HEK293T (cell line): ENCODE measurements at regions not wholly inside any gene's neighbourhood (a gene's known extent, or its start where the extent isn't known, plus 50 kb on each side); places are given as distances from the start of the nearest gene placed in this dataset.
A peak's percentile ranks its signal among the peaks of the same experiment; 100 is the strongest.

Experiments used
- CTCF ChIA-PET: fragments of 350-600 bp; formaldehyde crosslinking; extraction: SDS; loops from one replicate; lab custom pipeline; 2021; ENCODE audit warnings: antibody characterized with exemption, inconsistent platforms; lab: Yijun Ruan, JAX
- POLR2A ChIA-PET: fragments of 350-600 bp; formaldehyde crosslinking; extraction: SDS; loops from one replicate; lab custom pipeline; 2020; ENCODE audit warnings: antibody characterized with exemption, inconsistent platforms; lab: Yijun Ruan, JAX
- DNase-seq: peaks from one replicate; pipeline ENCODE4 v3.0.0; 2012; ENCODE audit warnings: mixed read lengths; ENCODE audit errors: extremely low spot score
- ARNT ChIP-seq: fragments of 450-650 bp; IDR thresholded peaks from 2 replicates; pipeline ENCODE4 v1.6.1; 2017; ENCODE audit warnings: mild to moderate bottlenecking
- BHLHE40 ChIP-seq: fragments of 450-650 bp; IDR thresholded peaks from 2 replicates; pipeline ENCODE4 v1.6.1; 2016; ENCODE audit warnings: mild to moderate bottlenecking, moderate library complexity, borderline replicate concordance
- CTBP1 ChIP-seq: fragments of 450-650 bp; IDR thresholded peaks from 2 replicates; pipeline ENCODE4 v1.6.1; 2016; ENCODE audit warnings: borderline replicate concordance
- ELF4 ChIP-seq: fragments of 450-650 bp; IDR thresholded peaks from 2 replicates; pipeline ENCODE4 v1.6.1; 2017; ENCODE audit warnings: antibody characterized with exemption
- FOXA1 ChIP-seq: fragments of 450-650 bp; IDR thresholded peaks from 2 replicates; pipeline ENCODE4 v1.6.1; 2016; ENCODE audit warnings: mild to moderate bottlenecking
- FOXK2 ChIP-seq: fragments of 450-650 bp; IDR thresholded peaks from 2 replicates; pipeline ENCODE4 v1.6.1; 2016; ENCODE audit warnings: mild to moderate bottlenecking
- FOXM1 ChIP-seq: fragments of 450-650 bp; IDR thresholded peaks from 2 replicates; pipeline ENCODE4 v1.6.1; 2017; ENCODE audit warnings: mild to moderate bottlenecking, borderline replicate concordance
- HDGF ChIP-seq: fragments of 450-650 bp; IDR thresholded peaks from 2 replicates; pipeline ENCODE4 v1.6.1; 2017; ENCODE audit warnings: antibody characterized with exemption, borderline replicate concordance
- L3MBTL2 ChIP-seq: fragments of 450-650 bp; conservative IDR thresholded peaks from 2 replicates; pipeline ENCODE4 v1.6.1; 2016; ENCODE audit warnings: mild to moderate bottlenecking
- LEF1 ChIP-seq: fragments of 450-650 bp; IDR thresholded peaks from 2 replicates; pipeline ENCODE4 v1.6.1; 2017; ENCODE audit warnings: mild to moderate bottlenecking, borderline replicate concordance
- NFRKB ChIP-seq: fragments of 450-650 bp; IDR thresholded peaks from 2 replicates; pipeline ENCODE4 v1.6.1; 2016; ENCODE audit warnings: mild to moderate bottlenecking, moderate library complexity
- SP1 ChIP-seq: fragments of 450-650 bp; IDR thresholded peaks from 2 replicates; pipeline ENCODE4 v1.6.1; 2017
- SUZ12 ChIP-seq: fragments of 450-650 bp; IDR thresholded peaks from 2 replicates; pipeline ENCODE4 v1.6.1; 2016; ENCODE audit warnings: mild to moderate bottlenecking
- TARDBP ChIP-seq: fragments of 450-650 bp; IDR thresholded peaks from 2 replicates; pipeline ENCODE4 v1.6.1; 2016
- ZNF384 ChIP-seq: fragments of 450-650 bp; IDR thresholded peaks from 2 replicates; pipeline ENCODE4 v1.6.1; 2016
- TF ChIP-seq, protein P1 (sequence below): fragments of 450-650 bp; IDR thresholded peaks from 2 replicates; pipeline ENCODE4 v1.6.1; 2016

DNA sequence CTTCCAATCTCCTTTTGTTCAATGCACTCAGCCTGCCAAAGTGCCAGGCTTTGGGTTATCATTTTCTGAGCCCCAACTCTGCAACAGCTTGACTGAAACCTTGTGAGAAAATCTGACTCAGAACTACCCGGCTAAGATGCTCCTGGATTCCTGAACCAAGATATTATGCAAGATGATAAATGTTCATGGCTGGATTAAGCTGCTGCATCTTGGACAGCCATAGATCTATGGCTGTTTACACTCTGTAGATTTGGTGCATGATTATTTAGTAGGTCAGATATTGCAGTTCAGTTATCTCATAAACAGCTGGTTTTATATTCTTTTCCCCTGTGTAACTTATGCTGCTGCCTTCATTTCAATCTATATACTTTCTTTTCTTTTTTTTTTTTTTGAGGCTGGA, 243.5 kb downstream of the GATA3 start:
- ChIA-PET CTCF (interaction anchor here (0.6 kb wide), 1 partner anchor 67 kb away, joined by 3 read pairs; no protein-coding TSS in a partner anchor), POLR2A (no interaction called here)
- DNase-seq, result no peak
- TF ChIP-seq BHLHE40 (no peak), HDGF (no peak)

DNA sequence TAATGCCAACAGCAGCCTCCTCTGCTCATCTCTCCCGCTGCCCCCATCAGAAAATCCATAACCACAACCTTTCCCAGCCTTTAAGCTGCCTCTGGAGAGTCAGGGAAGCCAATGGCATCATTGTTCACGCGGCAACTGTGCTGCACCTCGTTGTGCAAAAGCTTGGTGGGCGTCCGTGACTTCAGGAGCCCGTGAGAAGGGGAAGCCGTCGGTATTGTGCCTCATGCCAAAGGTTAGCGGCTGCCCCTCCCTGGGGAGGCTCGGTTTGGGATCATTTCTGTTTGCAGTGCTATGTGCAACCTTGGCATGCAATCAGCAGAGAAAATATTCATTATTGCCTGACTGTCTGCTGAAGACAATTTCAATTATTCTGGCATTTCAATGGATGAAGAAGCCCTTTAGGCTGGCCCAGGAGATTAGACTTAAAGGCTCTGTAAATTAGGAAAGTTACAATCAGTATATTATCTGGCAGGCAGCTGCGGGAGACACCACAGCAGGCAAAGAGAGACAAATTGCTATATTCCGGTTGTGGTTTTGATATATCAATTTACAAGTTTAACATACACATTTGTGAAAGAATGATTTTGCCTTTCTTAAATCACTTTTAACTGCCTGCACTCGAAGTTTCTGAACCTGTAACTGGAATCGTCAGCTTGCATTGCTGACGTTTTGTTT, 244.5 kb downstream of the GATA3 start:
- CTCF ChIA-PET, result no interaction called here
- TF ChIP-seq, protein P1, sequence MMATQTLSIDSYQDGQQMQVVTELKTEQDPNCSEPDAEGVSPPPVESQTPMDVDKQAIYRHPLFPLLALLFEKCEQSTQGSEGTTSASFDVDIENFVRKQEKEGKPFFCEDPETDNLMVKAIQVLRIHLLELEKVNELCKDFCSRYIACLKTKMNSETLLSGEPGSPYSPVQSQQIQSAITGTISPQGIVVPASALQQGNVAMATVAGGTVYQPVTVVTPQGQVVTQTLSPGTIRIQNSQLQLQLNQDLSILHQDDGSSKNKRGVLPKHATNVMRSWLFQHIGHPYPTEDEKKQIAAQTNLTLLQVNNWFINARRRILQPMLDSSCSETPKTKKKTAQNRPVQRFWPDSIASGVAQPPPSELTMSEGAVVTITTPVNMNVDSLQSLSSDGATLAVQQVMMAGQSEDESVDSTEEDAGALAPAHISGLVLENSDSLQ, result peak; percentile 27; the same call in 1 of the 2 replicates
- TF ChIP-seq BHLHE40, result no peak
- DNase-seq, result peak; percentile 13
- POLR2A ChIA-PET, result no interaction called here

DNA sequence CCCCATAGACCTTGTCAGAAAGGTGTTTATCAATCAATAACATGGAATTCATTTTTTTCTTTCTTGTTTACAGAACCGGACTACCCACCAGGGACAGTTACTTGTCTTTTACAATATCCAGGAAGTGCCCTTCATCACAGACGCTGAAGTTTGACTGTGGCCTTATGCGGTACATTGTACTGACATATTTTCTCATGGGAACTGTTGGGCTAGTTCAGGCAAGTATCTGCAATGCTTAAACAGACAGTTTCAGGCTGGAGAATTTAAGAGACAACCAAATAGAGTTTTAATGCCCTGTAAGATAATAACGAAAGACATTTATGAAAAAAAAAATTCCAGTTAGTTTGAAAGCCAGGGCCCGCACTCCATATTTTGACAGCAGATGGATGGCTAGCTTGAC, 246.4 kb downstream of the GATA3 start:
- ChIA-PET CTCF (no interaction called here), POLR2A (interaction anchor here (1.8 kb wide), 1 partner anchor 11 kb away, joined by 3 read pairs; no protein-coding TSS in a partner anchor)
- no peak for DNase-seq
- TF ChIP-seq FOXM1, result no peak
- TF ChIP-seq LEF1, result no peak
- TF ChIP-seq SUZ12, result no peak
- TF ChIP-seq ELF4, result no peak
- no peak for TF ChIP-seq NFRKB
- no peak for TF ChIP-seq HDGF
- no peak for TF ChIP-seq SP1

DNA sequence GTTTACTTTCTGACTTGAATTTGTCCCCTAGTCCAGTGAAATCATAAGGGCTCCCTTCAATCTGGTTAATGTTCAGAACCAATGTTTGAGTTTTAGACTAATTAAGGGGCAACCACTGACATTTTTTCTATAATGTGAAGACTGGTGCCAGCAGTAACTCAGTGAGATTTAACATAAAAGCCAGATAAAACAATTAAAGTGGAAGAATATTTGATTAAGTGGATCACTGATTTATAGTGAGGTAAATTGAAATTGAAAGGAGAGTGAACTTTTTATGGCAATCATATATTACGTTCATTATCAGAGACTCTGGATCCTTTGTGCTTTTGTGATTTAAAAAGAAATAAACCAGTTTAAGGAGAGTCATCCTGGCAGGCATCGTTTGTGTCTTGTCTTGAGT, 246.8 kb downstream of the GATA3 start:
- CTCF ChIA-PET, result no interaction called here
- TF ChIP-seq L3MBTL2 (no peak), SP1 (no peak), ELF4 (no peak), CTBP1 (no peak), NFRKB (no peak), FOXA1 (no peak), LEF1 (no peak), BHLHE40 (no peak), ZNF384 (no peak), FOXK2 (no peak), HDGF (no peak), ARNT (no peak)
- TF ChIP-seq, protein P1, result no peak
- no peak for DNase-seq
- POLR2A ChIA-PET, result interaction anchor here (1.8 kb wide), 1 partner anchor 12 kb away, joined by 3 read pairs; no protein-coding TSS in a partner anchor

DNA sequence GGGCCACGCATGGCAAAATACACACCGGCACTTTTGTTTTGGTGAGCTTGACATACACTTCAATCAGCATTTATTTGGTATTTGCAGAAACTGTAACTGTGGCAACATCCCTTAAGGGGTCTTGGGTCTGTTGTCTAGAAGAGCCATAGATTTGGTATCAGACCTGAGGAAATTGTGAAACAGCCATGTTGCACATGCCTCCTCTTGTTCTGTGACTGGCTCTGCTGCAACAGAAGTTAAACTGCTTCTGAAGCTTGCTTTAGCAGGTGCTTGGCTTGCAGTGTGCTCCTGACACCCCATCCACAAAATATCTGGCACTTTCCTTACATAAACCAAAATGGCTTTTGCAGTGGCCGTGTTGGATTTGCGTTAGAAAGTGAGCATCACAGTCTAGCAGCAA, 247.3 kb downstream of the GATA3 start:
- ChIA-PET POLR2A (interaction anchor here (1.8 kb wide), 1 partner anchor 12 kb away, joined by 3 read pairs; no protein-coding TSS in a partner anchor), CTCF (interaction anchor here (0.8 kb wide), 1 partner anchor 13 kb away, joined by 3 read pairs; no protein-coding TSS in a partner anchor)
- TF ChIP-seq, protein P1, result no peak
- TF ChIP-seq FOXK2 (no peak), ELF4 (no peak), SUZ12 (no peak), HDGF (no peak), TARDBP (no peak), ARNT (no peak), FOXM1 (no peak), NFRKB (no peak), L3MBTL2 (no peak), SP1 (no peak), LEF1 (no peak), ZNF384 (no peak), BHLHE40 (no peak), CTBP1 (no peak), FOXA1 (no peak)
- no peak for DNase-seq

DNA sequence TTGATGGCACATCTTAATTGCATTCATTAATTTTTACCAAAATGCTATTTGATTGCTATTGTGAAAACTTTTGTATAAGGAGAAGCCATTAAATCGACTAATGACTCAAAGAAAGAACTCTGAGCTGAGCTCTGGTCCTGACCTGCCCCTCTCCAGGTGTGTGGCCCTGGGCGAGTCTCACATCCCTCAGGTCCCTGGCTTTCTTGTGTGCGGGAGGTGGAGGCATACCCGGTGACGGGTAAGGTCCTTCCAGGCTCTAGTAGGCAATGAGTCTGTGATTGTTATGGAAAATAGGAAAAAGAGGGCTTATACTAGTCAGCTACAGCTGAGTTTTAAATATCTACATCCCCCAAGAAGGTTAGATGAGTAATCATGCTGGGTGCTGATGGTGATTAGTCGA, 248.1 kb downstream of the GATA3 start:
- no peak for DNase-seq
- no peak for TF ChIP-seq FOXK2
- ChIA-PET CTCF (interaction anchor here (0.8 kb wide), 1 partner anchor 12 kb away, joined by 3 read pairs; no protein-coding TSS in a partner anchor), POLR2A (interaction anchor here (1.8 kb wide), 1 partner anchor 13 kb away, joined by 3 read pairs; no protein-coding TSS in a partner anchor)

DNA sequence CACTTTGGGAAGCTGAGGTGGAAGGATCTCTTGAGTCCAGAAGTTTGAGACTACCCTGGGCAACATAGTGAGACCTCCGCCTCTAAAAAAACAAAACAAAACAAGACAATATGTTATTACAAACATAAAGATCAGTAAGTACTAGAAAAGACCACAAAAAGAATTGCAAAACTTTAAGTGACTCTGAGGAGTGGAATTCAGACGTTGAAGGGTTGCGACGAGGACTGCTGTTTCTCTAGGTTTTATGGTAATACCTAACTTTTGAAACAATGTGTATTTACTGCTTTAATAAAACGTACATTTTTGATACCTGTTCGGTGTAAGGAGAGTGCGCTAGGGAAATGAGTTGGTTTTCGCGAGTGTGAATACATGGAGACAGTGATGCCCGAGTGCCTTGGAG, 250.4 kb downstream of the GATA3 start:
- ChIA-PET POLR2A (no interaction called here), CTCF (no interaction called here)
- no peak for DNase-seq
- TF ChIP-seq ZNF384 (no peak), HDGF (no peak), LEF1 (no peak), TARDBP (no peak), FOXA1 (no peak), L3MBTL2 (no peak), CTBP1 (no peak), NFRKB (no peak), ELF4 (no peak), FOXK2 (no peak), FOXM1 (no peak), SUZ12 (no peak), BHLHE40 (no peak), ARNT (no peak), SP1 (no peak)
- TF ChIP-seq, protein P1, result no peak
